Esophagus muscularis mucosa (tissue), 3 donors: ENCODE measurements at regions not wholly inside any gene's neighbourhood (a gene's known extent, or its start where the extent isn't known, plus 50 kb on each side); places are given as distances from the start of the nearest gene placed in this dataset.

ENCODE experiments used
- POLR2A ChIP-seq: fragments of 450-650 bp; IDR thresholded peaks from one replicate; pipeline ENCODE4 v1.6.1; 2017; ENCODE audit warnings: antibody characterized with exemption, moderate library complexity, mild to moderate bottlenecking, low read depth
- POLR2AphosphoS5 ChIP-seq, 2 donors: sonication (generic); formaldehyde crosslinking; IDR thresholded peaks; one replicate each; pipeline ENCODE4 v1.6.1; 2017; ENCODE audit warnings: antibody characterized with exemption in 2 of 2
- TF ChIP-seq, protein P1 (sequence below), 3 experiments: fragments of 200-600 bp in 2 of 3; fragments of 450-650 bp in 1 of 3; sonication (generic) in 2 of 3; IDR thresholded peaks; one replicate each; pipeline ENCODE4 v1.5.1; 2017 to 2019; ENCODE audit warnings: antibody characterized with exemption in 3 of 3, mild to moderate bottlenecking in 2 of 3, moderate library complexity in 1 of 3

DNA sequence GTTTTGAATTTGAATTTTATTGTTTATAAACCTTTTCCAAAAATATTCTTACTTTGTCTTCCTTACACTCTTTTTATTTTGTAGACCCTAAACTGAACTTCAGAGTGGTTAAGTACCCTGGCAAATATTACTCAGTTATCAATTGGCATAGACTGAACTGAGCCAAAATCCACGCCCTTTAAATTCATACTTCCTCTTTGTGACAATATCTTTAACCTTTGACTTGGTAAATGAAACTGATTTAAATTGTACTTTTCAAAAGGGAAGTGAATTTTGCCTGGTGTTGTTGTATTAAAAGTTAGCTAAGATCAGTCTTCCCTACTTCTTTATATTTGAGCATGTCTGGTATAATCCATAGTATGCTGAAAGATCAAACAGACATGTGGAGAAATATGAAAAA is 184.3 kb upstream of the USP15 start:
- TF ChIP-seq, protein P1, sequence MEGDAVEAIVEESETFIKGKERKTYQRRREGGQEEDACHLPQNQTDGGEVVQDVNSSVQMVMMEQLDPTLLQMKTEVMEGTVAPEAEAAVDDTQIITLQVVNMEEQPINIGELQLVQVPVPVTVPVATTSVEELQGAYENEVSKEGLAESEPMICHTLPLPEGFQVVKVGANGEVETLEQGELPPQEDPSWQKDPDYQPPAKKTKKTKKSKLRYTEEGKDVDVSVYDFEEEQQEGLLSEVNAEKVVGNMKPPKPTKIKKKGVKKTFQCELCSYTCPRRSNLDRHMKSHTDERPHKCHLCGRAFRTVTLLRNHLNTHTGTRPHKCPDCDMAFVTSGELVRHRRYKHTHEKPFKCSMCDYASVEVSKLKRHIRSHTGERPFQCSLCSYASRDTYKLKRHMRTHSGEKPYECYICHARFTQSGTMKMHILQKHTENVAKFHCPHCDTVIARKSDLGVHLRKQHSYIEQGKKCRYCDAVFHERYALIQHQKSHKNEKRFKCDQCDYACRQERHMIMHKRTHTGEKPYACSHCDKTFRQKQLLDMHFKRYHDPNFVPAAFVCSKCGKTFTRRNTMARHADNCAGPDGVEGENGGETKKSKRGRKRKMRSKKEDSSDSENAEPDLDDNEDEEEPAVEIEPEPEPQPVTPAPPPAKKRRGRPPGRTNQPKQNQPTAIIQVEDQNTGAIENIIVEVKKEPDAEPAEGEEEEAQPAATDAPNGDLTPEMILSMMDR (IDR thresholded peaks at IDR 0.05) = no peak
- no peak for TF ChIP-seq POLR2A
- no peak for TF ChIP-seq POLR2AphosphoS5 (IDR thresholded peaks at IDR 0.05)
